Nephron progenitor cell (in vitro differentiated cells): ENCODE measurements at regions not wholly inside any gene's neighbourhood (a gene's known extent, or its start where the extent isn't known, plus 50 kb on each side); places are given as distances from the start of the nearest gene placed in this dataset.

Experiments used
- DNase-seq: peaks from one replicate; pipeline ENCODE4 v3.0.0; 2021
- H3K27ac Mint-ChIP-seq: 2 replicates; pipeline ENCODE4 v1.8.0; 2021; ENCODE audit warnings: mild to moderate bottlenecking, moderate library complexity, mixed read lengths
- H3K27me3 Mint-ChIP-seq: 2 replicates; pipeline ENCODE4 v1.8.0; 2021; ENCODE audit warnings: mild to moderate bottlenecking, low read depth, mixed read lengths; ENCODE audit not compliant: poor library complexity
- H3K36me3 Mint-ChIP-seq: 2 replicates; pipeline ENCODE4 v1.8.0; 2021; ENCODE audit warnings: low read depth, mixed read lengths
- H3K4me1 Mint-ChIP-seq: 2 replicates; pipeline ENCODE4 v1.8.0; 2021; ENCODE audit warnings: mixed read lengths
- H3K4me3 Mint-ChIP-seq: 2 replicates; pipeline ENCODE4 v1.8.0; 2021; ENCODE audit warnings: mild to moderate bottlenecking, moderate library complexity, mixed read lengths
- H3K9me3 Mint-ChIP-seq: 2 replicates; pipeline ENCODE4 v1.8.0; 2021; ENCODE audit warnings: mild to moderate bottlenecking, moderate library complexity, mixed read lengths
- CTCF ChIP-seq: fragments of 200-600 bp; sonication (generic); IDR thresholded peaks from 2 replicates; pipeline ENCODE4 v1.5.0; 2021; ENCODE audit warnings: antibody characterized with exemption

GRCh38 chr7:110336423-110336822 is 754.5 kb upstream of the LRRN3 start:
- H3K4me1 Mint-ChIP-seq = no peaks in the 10 kb centered on the region
- no peak overlapping the region for H3K27ac Mint-ChIP-seq
- no peak overlapping the region for H3K4me3 Mint-ChIP-seq
- TF ChIP-seq CTCF = no peak
- H3K36me3 Mint-ChIP-seq = no peaks in the 10 kb centered on the region
- no peaks in the 10 kb centered on the region for H3K27me3 Mint-ChIP-seq
- DNase-seq = no peak
- no peaks in the 10 kb centered on the region for H3K9me3 Mint-ChIP-seq

- Mint-ChIP-seq H3K9me3 (no peaks in the 10 kb centered on the region), H3K4me3 (no peak overlapping the region), H3K27me3 (no peaks in the 10 kb centered on the region), H3K36me3 (no peaks in the 10 kb centered on the region), H3K4me1 (no peaks in the 10 kb centered on the region), H3K27ac (no peak overlapping the region)
- no peak for DNase-seq
- TF ChIP-seq CTCF = no peak
These were observed 753.3 kb upstream of the LRRN3 start for GRCh38 chr7:110337646-110338045.

GRCh38 chr7:110347081-110347480 is 743.8 kb upstream of the LRRN3 start:
- DNase-seq = no peak
- no peaks in the 10 kb centered on the region for H3K27me3 Mint-ChIP-seq

GRCh38 chr7:110356438-110356837 is 734.5 kb upstream of the LRRN3 start:
- no peaks in the 10 kb centered on the region for H3K36me3 Mint-ChIP-seq
- H3K4me1 Mint-ChIP-seq = no peaks in the 10 kb centered on the region
- no peak for DNase-seq
- no peaks in the 10 kb centered on the region for H3K27me3 Mint-ChIP-seq
- H3K27ac Mint-ChIP-seq = no peak overlapping the region
- no peak for TF ChIP-seq CTCF
- H3K4me3 Mint-ChIP-seq = no peak overlapping the region
- H3K9me3 Mint-ChIP-seq = peaks cover 24% of the 10 kb centered on the region

More at GRCh38 chr7:110347081-110347480, 743.8 kb upstream of the LRRN3 start:
- Mint-ChIP-seq H3K4me1 (no peaks in the 10 kb centered on the region), H3K9me3 (peaks cover 12% of the 10 kb centered on the region), H3K27ac (no peak overlapping the region), H3K4me3 (no peak overlapping the region), H3K36me3 (no peaks in the 10 kb centered on the region)
- no peak for TF ChIP-seq CTCF

GRCh38 chr7:110358028-110358427 is 732.9 kb upstream of the LRRN3 start:
- DNase-seq = no peak
- Mint-ChIP-seq H3K27ac (no peak overlapping the region), H3K36me3 (no peaks in the 10 kb centered on the region), H3K27me3 (no peaks in the 10 kb centered on the region), H3K4me3 (no peak overlapping the region), H3K4me1 (no peaks in the 10 kb centered on the region), H3K9me3 (peaks cover 10% of the 10 kb centered on the region)
- no peak for TF ChIP-seq CTCF

GRCh38 chr7:110371709-110372108 is 719.2 kb upstream of the LRRN3 start:
- TF ChIP-seq CTCF = no peak
- H3K4me3 Mint-ChIP-seq = no peak overlapping the region
- no peak overlapping the region for H3K27ac Mint-ChIP-seq
- no peaks in the 10 kb centered on the region for H3K36me3 Mint-ChIP-seq
- no peak for DNase-seq
- H3K27me3 Mint-ChIP-seq = no peaks in the 10 kb centered on the region
- peaks cover 4% of the 10 kb centered on the region for H3K9me3 Mint-ChIP-seq
- no peaks in the 10 kb centered on the region for H3K4me1 Mint-ChIP-seq
